Liver (tissue), 3 donors: ENCODE measurements at regions not wholly inside any gene's neighbourhood (a gene's known extent, or its start where the extent isn't known, plus 50 kb on each side); places are given as distances from the start of the nearest gene placed in this dataset.
"Not testable (repeated sequence)": the region's sequence is repeated elsewhere in the genome, so short reads cannot be mapped to it uniquely, and the experiment has no call there.

ENCODE experiments used
- FOXA1 ChIP-seq: IDR thresholded peaks from 2 replicates; pipeline ENCODE4 v1.6.1; 2016; ENCODE audit warnings: antibody characterized with exemption
- GABPA ChIP-seq, 2 donors: IDR thresholded peaks in 1 of 2; conservative IDR thresholded peaks in 1 of 2; 2 replicates each; pipeline ENCODE4 v1.6.1; 2016; ENCODE audit warnings: antibody characterized with exemption in 2 of 2, mild to moderate bottlenecking in 1 of 2, moderate library complexity in 1 of 2
- RAD21 ChIP-seq, 2 donors: IDR thresholded peaks; 2 replicates each; pipeline ENCODE4 v1.6.1; 2016; ENCODE audit warnings: antibody characterized with exemption in 2 of 2, mild to moderate bottlenecking in 2 of 2
- TF ChIP-seq, protein P1 (sequence below): IDR thresholded peaks from 2 replicates; pipeline ENCODE4 v1.6.1; 2016; ENCODE audit warnings: antibody characterized with exemption, mild to moderate bottlenecking
- TF ChIP-seq, protein P2 (sequence below): fragments of 150-350 bp; IDR thresholded peaks from 2 replicates; pipeline ENCODE4 v1.5.1; 2017; ENCODE audit warnings: improper control_type of control experiment, low read depth, low read length; ENCODE audit not compliant: missing input control
- donor health status: healthy.
- donor health status: healthy.

- TF ChIP-seq FOXA1; RAD21 (IDR thresholded peaks at IDR 0.05); GABPA (IDR thresholded peaks at IDR 0.05 in 1 of 2, conservative IDR thresholded peaks at IDR 0.05 in 1 of 2): not testable (repeated sequence)
- TF ChIP-seq, protein P1, sequence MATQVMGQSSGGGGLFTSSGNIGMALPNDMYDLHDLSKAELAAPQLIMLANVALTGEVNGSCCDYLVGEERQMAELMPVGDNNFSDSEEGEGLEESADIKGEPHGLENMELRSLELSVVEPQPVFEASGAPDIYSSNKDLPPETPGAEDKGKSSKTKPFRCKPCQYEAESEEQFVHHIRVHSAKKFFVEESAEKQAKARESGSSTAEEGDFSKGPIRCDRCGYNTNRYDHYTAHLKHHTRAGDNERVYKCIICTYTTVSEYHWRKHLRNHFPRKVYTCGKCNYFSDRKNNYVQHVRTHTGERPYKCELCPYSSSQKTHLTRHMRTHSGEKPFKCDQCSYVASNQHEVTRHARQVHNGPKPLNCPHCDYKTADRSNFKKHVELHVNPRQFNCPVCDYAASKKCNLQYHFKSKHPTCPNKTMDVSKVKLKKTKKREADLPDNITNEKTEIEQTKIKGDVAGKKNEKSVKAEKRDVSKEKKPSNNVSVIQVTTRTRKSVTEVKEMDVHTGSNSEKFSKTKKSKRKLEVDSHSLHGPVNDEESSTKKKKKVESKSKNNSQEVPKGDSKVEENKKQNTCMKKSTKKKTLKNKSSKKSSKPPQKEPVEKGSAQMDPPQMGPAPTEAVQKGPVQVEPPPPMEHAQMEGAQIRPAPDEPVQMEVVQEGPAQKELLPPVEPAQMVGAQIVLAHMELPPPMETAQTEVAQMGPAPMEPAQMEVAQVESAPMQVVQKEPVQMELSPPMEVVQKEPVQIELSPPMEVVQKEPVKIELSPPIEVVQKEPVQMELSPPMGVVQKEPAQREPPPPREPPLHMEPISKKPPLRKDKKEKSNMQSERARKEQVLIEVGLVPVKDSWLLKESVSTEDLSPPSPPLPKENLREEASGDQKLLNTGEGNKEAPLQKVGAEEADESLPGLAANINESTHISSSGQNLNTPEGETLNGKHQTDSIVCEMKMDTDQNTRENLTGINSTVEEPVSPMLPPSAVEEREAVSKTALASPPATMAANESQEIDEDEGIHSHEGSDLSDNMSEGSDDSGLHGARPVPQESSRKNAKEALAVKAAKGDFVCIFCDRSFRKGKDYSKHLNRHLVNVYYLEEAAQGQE, result not testable (repeated sequence)
- TF ChIP-seq, protein P2, sequence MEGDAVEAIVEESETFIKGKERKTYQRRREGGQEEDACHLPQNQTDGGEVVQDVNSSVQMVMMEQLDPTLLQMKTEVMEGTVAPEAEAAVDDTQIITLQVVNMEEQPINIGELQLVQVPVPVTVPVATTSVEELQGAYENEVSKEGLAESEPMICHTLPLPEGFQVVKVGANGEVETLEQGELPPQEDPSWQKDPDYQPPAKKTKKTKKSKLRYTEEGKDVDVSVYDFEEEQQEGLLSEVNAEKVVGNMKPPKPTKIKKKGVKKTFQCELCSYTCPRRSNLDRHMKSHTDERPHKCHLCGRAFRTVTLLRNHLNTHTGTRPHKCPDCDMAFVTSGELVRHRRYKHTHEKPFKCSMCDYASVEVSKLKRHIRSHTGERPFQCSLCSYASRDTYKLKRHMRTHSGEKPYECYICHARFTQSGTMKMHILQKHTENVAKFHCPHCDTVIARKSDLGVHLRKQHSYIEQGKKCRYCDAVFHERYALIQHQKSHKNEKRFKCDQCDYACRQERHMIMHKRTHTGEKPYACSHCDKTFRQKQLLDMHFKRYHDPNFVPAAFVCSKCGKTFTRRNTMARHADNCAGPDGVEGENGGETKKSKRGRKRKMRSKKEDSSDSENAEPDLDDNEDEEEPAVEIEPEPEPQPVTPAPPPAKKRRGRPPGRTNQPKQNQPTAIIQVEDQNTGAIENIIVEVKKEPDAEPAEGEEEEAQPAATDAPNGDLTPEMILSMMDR, result not testable (repeated sequence)
Measured at GRCh38 chr6:170001782-170002181, 250.4 kb downstream of the ERMARD start.
